Endothelial cell of umbilical vein (primary cell): ENCODE measurements at regions not wholly inside any gene's neighbourhood (a gene's known extent, or its start where the extent isn't known, plus 50 kb on each side); places are given as distances from the start of the nearest gene placed in this dataset.

Experiments
- BruUV-seq: library from RNA; stranded (reverse); fragments of 400-500 nt; replicated peaks from 2 replicates; lab custom pipeline; 2021; lab: Mats Ljungman, UMichigan
- CTCF ChIA-PET: fragments of 300-600, 350-600 bp; sonication (Branson Sonifier 250); formaldehyde crosslinking; loops from one replicate; lab custom pipeline; 2021; ENCODE audit warnings: antibody characterized with exemption, inconsistent platforms; lab: Charles Lee
- POLR2A ChIA-PET: fragments of 300-600, 350-600 bp; sonication (Branson Sonifier 250); formaldehyde crosslinking; loops from one replicate; lab custom pipeline; 2021; ENCODE audit warnings: antibody characterized with exemption, inconsistent platforms; lab: Charles Lee
- DNase-seq: peaks from one replicate; pipeline ENCODE4 v3.0.0-alpha.2; 2011; ENCODE audit warnings: low read depth, low spot score
- FAIRE-seq: peaks from 2 replicates; lab custom pipeline; 2011; peaks lifted over from hg19 to GRCh38; lab: Jason Lieb, UNC
- H2AFZ ChIP-seq: 2 replicates; pipeline ENCODE4 v1.6.0; 2012; ENCODE audit warnings: low read depth, low read length, control low read depth, inconsistent platforms
- H3K27ac ChIP-seq: 2 replicates; pipeline ENCODE4 v1.5.1; 2011; ENCODE audit warnings: low read depth, mild to moderate bottlenecking, control low read depth, low read length, moderate library complexity; ENCODE audit not compliant: insufficient read depth
- H3K27me3 ChIP-seq, 2 experiments: 2 replicates each; pipeline versions ENCODE4 v1.6.0 to v1.6.1; 2011; ENCODE audit warnings: low read length in 2 of 2, mixed read lengths in 1 of 2; ENCODE audit not compliant: control insufficient read depth in 2 of 2, insufficient read depth in 2 of 2
- H3K36me3 ChIP-seq, 2 experiments: 2 replicates in 1 of 2; 3 replicates in 1 of 2; pipeline ENCODE4 v1.5.1; 2011; ENCODE audit warnings: low read length in 2 of 2, mild to moderate bottlenecking in 1 of 2, moderate library complexity in 1 of 2; ENCODE audit not compliant: control insufficient read depth in 2 of 2, insufficient read depth in 2 of 2; ENCODE audit errors: extremely low read depth in 1 of 2
- H3K4me1 ChIP-seq: 3 replicates; pipeline ENCODE4 v1.5.1; 2011; ENCODE audit warnings: mild to moderate bottlenecking, low read length; ENCODE audit not compliant: control insufficient read depth, insufficient read depth; ENCODE audit errors: extremely low read depth
- H3K4me2 ChIP-seq: 2 replicates; pipeline ENCODE4 v1.6.1; 2011; ENCODE audit warnings: low read length, control low read depth, mixed read lengths; ENCODE audit not compliant: insufficient read depth
- H3K4me3 ChIP-seq, 3 experiments: fragments of 200-600 bp in 1 of 3; sonication (generic), shearing (Covaris generic) in 1 of 3; replicated peaks in 1 of 3; 2 replicates each; pipeline ENCODE4 v1.5.1; 2011 to 2016; ENCODE audit warnings: control low read depth in 3 of 3, low read length in 3 of 3, mild to moderate bottlenecking in 2 of 3, inconsistent platforms in 1 of 3, low read depth in 1 of 3, moderate library complexity in 1 of 3; ENCODE audit not compliant: insufficient read depth in 1 of 3
- H3K79me2 ChIP-seq: 2 replicates; pipeline ENCODE4 v1.6.0; 2012; ENCODE audit warnings: low read length, inconsistent platforms; ENCODE audit not compliant: control insufficient read depth, insufficient read depth
- H3K9ac ChIP-seq: replicated peaks from 2 replicates; pipeline ENCODE3; 2011; ENCODE audit warnings: low read length, control low read depth; ENCODE audit not compliant: insufficient read depth; ENCODE audit errors: extremely low read depth
- H3K9me1 ChIP-seq: replicated peaks from 3 replicates; pipeline ENCODE4 v1.6.0; 2011; ENCODE audit warnings: mild to moderate bottlenecking, low read length; ENCODE audit not compliant: control insufficient read depth, insufficient read depth; ENCODE audit errors: extremely low read depth
- H3K9me3 ChIP-seq: replicated peaks from 2 replicates; pipeline ENCODE4 v1.5.1; 2012; ENCODE audit warnings: low read length, inconsistent platforms; ENCODE audit not compliant: control insufficient read depth, insufficient read depth
- H4K20me1 ChIP-seq: replicated peaks from 2 replicates; pipeline ENCODE3; 2011; ENCODE audit warnings: mild to moderate bottlenecking, low read length; ENCODE audit not compliant: control insufficient read depth, insufficient read depth; ENCODE audit errors: extremely low read depth
- GATA2 ChIP-seq: IDR thresholded peaks from 2 replicates; pipeline ENCODE4 v1.7.0; 2011; ENCODE audit warnings: low read depth, mild to moderate bottlenecking, moderate library complexity, mixed read lengths, low read length; ENCODE audit not compliant: insufficient read length, insufficient read depth
- MYC ChIP-seq: IDR thresholded peaks from one replicate; pipeline ENCODE4 v1.6.1; 2011; ENCODE audit warnings: mild to moderate bottlenecking, low read depth, low read length
- dilution Hi-C: fragments of 300-500 bp; cut with MboI; formaldehyde crosslinking; loops from one replicate; pipeline ENCODE4 v1.15.0; 2019; ENCODE audit warnings: low sequenced_read_pairs; ENCODE audit not compliant: extremely low pct_ligation_motif_present
- intact Hi-C: fragments of 100-400 bp; cut with micrococcal nuclease; formaldehyde crosslinking; loops from one replicate; pipeline ENCODE4 v1.10.0; 2022
- TF ChIP-seq, protein P1 (sequence below), 2 donors: IDR thresholded peaks; 1 replicate in 1 of 2; 2 replicates in 1 of 2; pipeline ENCODE4 v1.5.1; 2011; ENCODE audit warnings: low read length in 2 of 2, mild to moderate bottlenecking in 2 of 2, moderate library complexity in 2 of 2, control low read depth in 1 of 2, inconsistent platforms in 1 of 2, low read depth in 1 of 2; ENCODE audit not compliant: insufficient read depth in 1 of 2; ENCODE audit errors: extremely low read depth in 1 of 2

GRCh38 chr6:99151634-99152346 is 197.7 kb downstream of the FAXC start:
- Histone ChIP-seq H2AFZ (no peak overlapping the region), H3K27ac (no peak overlapping the region), H3K4me2 (no peak overlapping the region), H3K9ac (no peak overlapping the region), H3K79me2 (no peaks in the 10 kb centered on the region), H3K27me3 (no peaks in the 10 kb centered on the region), H3K4me1 (no peaks in the 10 kb centered on the region), H3K9me3 (no peaks in the 10 kb centered on the region), H4K20me1 (no peaks in the 10 kb centered on the region), H3K9me1 (no peaks in the 10 kb centered on the region), H3K36me3 (no peaks in the 10 kb centered on the region), H3K4me3 (no peak overlapping the region)
- no TSS peak for BruUV-seq
- dilution Hi-C loops = no loop called here
- ChIA-PET CTCF (interaction anchor here (0.6 to 7.6 kb wide), 7 partner anchors 9 to 152 kb away, joined by 3 to 52 read pairs (median 4); no protein-coding TSS in a partner anchor), POLR2A (no interaction called here)
- peak; percentile 77 for FAIRE-seq
- DNase-seq = peak; percentile 29
- intact Hi-C loops = loop anchor here (1.0 kb wide), 1 partner anchor 91 kb away; no protein-coding TSS in a partner anchor
- TF ChIP-seq GATA2 = no peak
- TF ChIP-seq, protein P1, sequence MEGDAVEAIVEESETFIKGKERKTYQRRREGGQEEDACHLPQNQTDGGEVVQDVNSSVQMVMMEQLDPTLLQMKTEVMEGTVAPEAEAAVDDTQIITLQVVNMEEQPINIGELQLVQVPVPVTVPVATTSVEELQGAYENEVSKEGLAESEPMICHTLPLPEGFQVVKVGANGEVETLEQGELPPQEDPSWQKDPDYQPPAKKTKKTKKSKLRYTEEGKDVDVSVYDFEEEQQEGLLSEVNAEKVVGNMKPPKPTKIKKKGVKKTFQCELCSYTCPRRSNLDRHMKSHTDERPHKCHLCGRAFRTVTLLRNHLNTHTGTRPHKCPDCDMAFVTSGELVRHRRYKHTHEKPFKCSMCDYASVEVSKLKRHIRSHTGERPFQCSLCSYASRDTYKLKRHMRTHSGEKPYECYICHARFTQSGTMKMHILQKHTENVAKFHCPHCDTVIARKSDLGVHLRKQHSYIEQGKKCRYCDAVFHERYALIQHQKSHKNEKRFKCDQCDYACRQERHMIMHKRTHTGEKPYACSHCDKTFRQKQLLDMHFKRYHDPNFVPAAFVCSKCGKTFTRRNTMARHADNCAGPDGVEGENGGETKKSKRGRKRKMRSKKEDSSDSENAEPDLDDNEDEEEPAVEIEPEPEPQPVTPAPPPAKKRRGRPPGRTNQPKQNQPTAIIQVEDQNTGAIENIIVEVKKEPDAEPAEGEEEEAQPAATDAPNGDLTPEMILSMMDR (IDR thresholded peaks at IDR 0.05; ENCODE audit: extremely low read depth in 1 of 2, insufficient read depth in 1 of 2, low read depth in 1 of 2, low read length in 2 of 2) = peak; percentile 66 to 67

DNA sequence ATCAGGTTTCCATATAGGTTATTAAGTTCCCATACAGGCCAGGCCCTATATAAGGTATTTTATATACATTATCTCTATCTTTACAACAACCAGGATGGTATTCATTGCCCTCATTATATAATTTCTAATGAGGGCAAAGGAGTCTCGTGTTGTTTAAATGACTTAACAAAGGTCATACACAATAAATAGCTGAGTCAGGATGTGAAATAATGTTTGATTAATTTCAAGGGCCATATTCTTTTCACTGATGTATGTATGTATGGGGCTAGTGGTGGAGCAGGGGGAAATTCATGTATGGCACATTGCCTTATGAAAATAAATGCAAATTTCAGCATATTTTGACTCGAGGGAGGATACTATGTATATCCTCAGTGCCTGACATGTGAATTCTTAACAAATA is 200.7 kb downstream of the FAXC start:
- dilution Hi-C loops = no loop called here
- intact Hi-C loops = no loop called here
- Histone ChIP-seq H3K9ac (no peak overlapping the region), H3K9me1 (no peaks in the 10 kb centered on the region), H3K27ac (no peak overlapping the region), H3K4me3 (no peak overlapping the region), H3K36me3 (no peaks in the 10 kb centered on the region), H3K4me1 (no peaks in the 10 kb centered on the region), H3K27me3 (no peaks in the 10 kb centered on the region), H2AFZ (no peak overlapping the region), H3K9me3 (no peaks in the 10 kb centered on the region), H3K4me2 (no peak overlapping the region), H4K20me1 (no peaks in the 10 kb centered on the region), H3K79me2 (no peaks in the 10 kb centered on the region)
- no TSS peak for BruUV-seq
- POLR2A ChIA-PET = no interaction called here
- DNase-seq (no peak), FAIRE-seq (no peak)
- TF ChIP-seq MYC (no peak), GATA2 (no peak)
- TF ChIP-seq, protein P1 (IDR thresholded peaks at IDR 0.05; ENCODE audit: extremely low read depth in 1 of 2, insufficient read depth in 1 of 2, low read depth in 1 of 2, low read length in 2 of 2) = no peak
- CTCF ChIA-PET = interaction anchor here (1.6 kb wide), 1 partner anchor 93 kb away, joined by 3 read pairs; no protein-coding TSS in a partner anchor
